Frontal cortex (tissue), 3 donors: ENCODE measurements at regions not wholly inside any gene's neighbourhood (a gene's known extent, or its start where the extent isn't known, plus 50 kb on each side); places are given as distances from the start of the nearest gene placed in this dataset.
"Not testable (repeated sequence)": the region's sequence is repeated elsewhere in the genome, so short reads cannot be mapped to it uniquely, and the experiment has no call there.

ENCODE experiments used
- DNase-seq, 2 donors: peaks; one replicate each; pipeline ENCODE4 v3.0.0; 2012; ENCODE audit warnings: low spot score in 2 of 2
- FAIRE-seq: peaks from 2 replicates; lab custom pipeline; 2012; peaks lifted over from hg19 to GRCh38; lab: Jason Lieb, UNC
- donor health status: control.
- donor health status: control.
- donor health status: control.

GRCh38 chr16:17998996-17999395 lies 337.5 kb downstream of the NPIPA8 start:
- FAIRE-seq (no peak), DNase-seq (no peak)

GRCh38 chr16:17998550-17998949 lies 338.0 kb downstream of the NPIPA8 start:
- DNase-seq: no peak
- peak; percentile 92 for FAIRE-seq

- FAIRE-seq: no peak
- DNase-seq: no peak
Observed at GRCh38 chr16:17994027-17994426, 342.5 kb downstream of the NPIPA8 start.

GRCh38 chr16:17992416-17992815 lies 344.1 kb downstream of the NPIPA8 start:
- no peak for DNase-seq
- FAIRE-seq: no peak

GRCh38 chr16:17989255-17989654 lies 347.3 kb downstream of the NPIPA8 start:
- FAIRE-seq (no peak), DNase-seq (no peak)

GRCh38 chr16:17988839-17989238 lies 347.7 kb downstream of the NPIPA8 start:
- DNase-seq (no peak), FAIRE-seq (no peak)

- DNase-seq: no peak
- no peak for FAIRE-seq
Observed at GRCh38 chr16:17986991-17987390, 349.5 kb downstream of the NPIPA8 start.

- DNase-seq (no peak), FAIRE-seq (no peak)
Observed at GRCh38 chr16:17984810-17985209, 351.7 kb downstream of the NPIPA8 start.

- DNase-seq (no peak), FAIRE-seq (no peak)
Observed at GRCh38 chr16:17983847-17984639, 352.5 kb downstream of the NPIPA8 start.

GRCh38 chr16:17983114-17983513 lies 353.4 kb downstream of the NPIPA8 start:
- DNase-seq (no peak), FAIRE-seq (no peak)

GRCh38 chr16:17977260-17977659 lies 359.3 kb downstream of the NPIPA8 start:
- DNase-seq (no peak), FAIRE-seq (no peak)

GRCh38 chr16:17972460-17972943 lies 364.0 kb downstream of the NPIPA8 start:
- no peak for FAIRE-seq
- no peak for DNase-seq

- DNase-seq (no peak), FAIRE-seq (no peak)
Observed at GRCh38 chr16:17970816-17971331, 365.7 kb downstream of the NPIPA8 start.

- DNase-seq: no peak
- no peak for FAIRE-seq
Observed at GRCh38 chr16:17970157-17970765, 366.3 kb downstream of the NPIPA8 start.

GRCh38 chr16:17965133-17965900 lies 371.2 kb downstream of the NPIPA8 start:
- DNase-seq: no peak
- no peak for FAIRE-seq

- DNase-seq: no peak
- FAIRE-seq: no peak
Observed at GRCh38 chr16:17964196-17964595, 372.3 kb downstream of the NPIPA8 start.

GRCh38 chr16:17963185-17963836 lies 373.2 kb downstream of the NPIPA8 start:
- FAIRE-seq: no peak

GRCh38 chr16:17962726-17963125 lies 373.8 kb downstream of the NPIPA8 start:
- FAIRE-seq (no peak), DNase-seq (no peak)

More at GRCh38 chr16:17963185-17963836, 373.2 kb downstream of the NPIPA8 start:
- DNase-seq: no peak

- not testable (repeated sequence) for DNase-seq, FAIRE-seq
Observed at GRCh38 chr16:17961822-17962221, 374.7 kb downstream of the NPIPA8 start.

- DNase-seq (no peak), FAIRE-seq (no peak)
Observed at GRCh38 chr16:17951378-17951777, 385.2 kb downstream of the NPIPA8 start.
